AG10803 (cell line): ENCODE measurements at regions not wholly inside any gene's neighbourhood (a gene's known extent, or its start where the extent isn't known, plus 50 kb on each side); places are given as distances from the start of the nearest gene placed in this dataset.
"Not testable (repeated sequence)": the region's sequence is repeated elsewhere in the genome, so short reads cannot be mapped to it uniquely, and the experiment has no call there.

Experiments used
- DNase-seq: peaks from one replicate; pipeline ENCODE4 v3.0.0; 2010; ENCODE audit warnings: low read depth
- H3K4me3 ChIP-seq: 2 replicates; pipeline ENCODE4 v1.5.1; 2011; ENCODE audit warnings: mild to moderate bottlenecking, low read length, control low read depth
- TF ChIP-seq, protein P1 (sequence below): conservative IDR thresholded peaks from 2 replicates; pipeline ENCODE4 v1.5.1; 2011; ENCODE audit warnings: mild to moderate bottlenecking, low read length, control low read depth, inconsistent platforms

GRCh38 chr3:181213347-181213746 lies 223.8 kb upstream of the DNAJC19 start:
- H3K4me3 ChIP-seq: no peak overlapping the region
- TF ChIP-seq, protein P1, sequence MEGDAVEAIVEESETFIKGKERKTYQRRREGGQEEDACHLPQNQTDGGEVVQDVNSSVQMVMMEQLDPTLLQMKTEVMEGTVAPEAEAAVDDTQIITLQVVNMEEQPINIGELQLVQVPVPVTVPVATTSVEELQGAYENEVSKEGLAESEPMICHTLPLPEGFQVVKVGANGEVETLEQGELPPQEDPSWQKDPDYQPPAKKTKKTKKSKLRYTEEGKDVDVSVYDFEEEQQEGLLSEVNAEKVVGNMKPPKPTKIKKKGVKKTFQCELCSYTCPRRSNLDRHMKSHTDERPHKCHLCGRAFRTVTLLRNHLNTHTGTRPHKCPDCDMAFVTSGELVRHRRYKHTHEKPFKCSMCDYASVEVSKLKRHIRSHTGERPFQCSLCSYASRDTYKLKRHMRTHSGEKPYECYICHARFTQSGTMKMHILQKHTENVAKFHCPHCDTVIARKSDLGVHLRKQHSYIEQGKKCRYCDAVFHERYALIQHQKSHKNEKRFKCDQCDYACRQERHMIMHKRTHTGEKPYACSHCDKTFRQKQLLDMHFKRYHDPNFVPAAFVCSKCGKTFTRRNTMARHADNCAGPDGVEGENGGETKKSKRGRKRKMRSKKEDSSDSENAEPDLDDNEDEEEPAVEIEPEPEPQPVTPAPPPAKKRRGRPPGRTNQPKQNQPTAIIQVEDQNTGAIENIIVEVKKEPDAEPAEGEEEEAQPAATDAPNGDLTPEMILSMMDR: no peak
- no peak for DNase-seq

GRCh38 chr3:181212271-181212670 lies 222.7 kb upstream of the DNAJC19 start:
- no peak overlapping the region for H3K4me3 ChIP-seq
- TF ChIP-seq, protein P1: no peak
- DNase-seq: no peak

- DNase-seq: peak; percentile 3
- H3K4me3 ChIP-seq: no peak overlapping the region
- TF ChIP-seq, protein P1: peak; percentile 20
These were observed 220.7 kb upstream of the DNAJC19 start for GRCh38 chr3:181210275-181210674.

DNA sequence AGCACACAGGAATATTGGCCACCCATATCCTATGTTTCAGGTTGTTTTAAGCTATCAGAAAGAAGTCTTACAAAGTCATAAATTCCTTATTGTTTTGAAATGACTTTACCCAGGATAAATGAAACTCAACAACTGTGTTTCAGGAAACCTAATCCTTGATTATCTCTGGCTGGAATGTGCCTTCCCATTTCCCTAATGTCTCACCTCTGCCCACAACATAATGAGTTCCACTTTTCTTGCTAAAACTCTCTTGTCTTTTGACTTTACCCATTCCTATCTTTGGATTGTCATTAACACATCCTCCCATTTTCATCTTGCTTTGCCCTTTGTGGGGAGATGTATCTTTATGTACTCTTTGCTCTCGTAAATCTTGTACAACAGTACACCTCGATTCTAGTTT lies 200.0 kb upstream of the DNAJC19 start:
- TF ChIP-seq, protein P1: no peak
- H3K4me3 ChIP-seq: no peak overlapping the region
- no peak for DNase-seq

- DNase-seq: no peak
- TF ChIP-seq, protein P1: no peak
- H3K4me3 ChIP-seq: no peak overlapping the region
These were observed 194.2 kb upstream of the DNAJC19 start for GRCh38 chr3:181183764-181184163.

GRCh38 chr3:181183057-181183456 lies 193.5 kb upstream of the DNAJC19 start:
- H3K4me3 ChIP-seq: not testable (repeated sequence)

DNA sequence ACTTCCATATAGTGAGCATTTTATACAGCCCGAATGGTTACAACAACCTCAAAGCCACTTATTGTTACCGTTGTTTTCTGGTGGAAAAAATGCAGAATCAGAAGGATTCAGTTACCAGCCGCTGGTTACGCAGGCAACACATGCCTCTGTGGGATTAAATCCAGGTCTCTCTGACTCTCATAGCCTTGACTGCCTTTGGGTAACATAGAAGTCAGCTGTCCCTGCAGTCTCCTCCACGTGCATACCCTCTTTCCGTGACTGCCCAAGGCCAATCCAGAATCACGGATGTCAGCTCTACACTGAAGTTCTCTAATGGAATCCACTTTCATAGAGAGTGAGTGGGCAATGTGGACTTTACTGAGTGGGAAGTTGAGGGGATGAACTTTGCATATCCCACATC lies 189.5 kb upstream of the DNAJC19 start:
- H3K4me3 ChIP-seq: no peak overlapping the region
- TF ChIP-seq, protein P1: no peak
- no peak for DNase-seq

More at GRCh38 chr3:181183057-181183456, 193.5 kb upstream of the DNAJC19 start:
- not testable (repeated sequence) for DNase-seq

DNA sequence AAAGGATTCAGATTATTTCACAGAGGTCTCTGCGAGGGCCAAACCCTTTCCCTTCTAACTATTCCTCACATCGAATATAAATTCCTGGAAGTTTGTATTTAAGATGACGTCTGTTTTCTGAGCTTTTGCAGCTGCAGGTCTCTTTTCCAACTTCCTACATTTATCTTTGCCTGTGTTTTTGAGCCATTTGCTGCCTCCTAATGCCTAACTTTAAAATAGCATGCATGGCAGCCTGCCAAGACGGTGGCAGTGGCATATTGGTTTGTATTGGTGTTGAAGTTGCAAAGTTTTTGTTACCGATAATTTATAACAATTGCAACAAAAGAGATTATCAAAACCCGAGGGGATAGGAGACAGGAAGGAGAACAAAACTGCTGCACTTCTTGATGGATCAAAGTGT lies 187.1 kb upstream of the DNAJC19 start:
- H3K4me3 ChIP-seq: no peak overlapping the region
- TF ChIP-seq, protein P1: peak; percentile 49
- DNase-seq: peak; percentile 16
